Left lung (tissue), 4 donors: ENCODE measurements at regions not wholly inside any gene's neighbourhood (a gene's known extent, or its start where the extent isn't known, plus 50 kb on each side); places are given as distances from the start of the nearest gene placed in this dataset.

Experiments
- ATAC-seq: fragments of 200-7000 bp; cut with Tn5 transposase; one replicate; pipeline ENCODE4 v1.9.1; 2020; ENCODE audit warnings: moderate library complexity
- DNase-seq, 4 donors: peaks; one replicate each; pipeline ENCODE4 v3.0.0-alpha.2; 2013 to 2020
- H3K27ac ChIP-seq, 2 donors: fragments of 200-600 bp; sonication (generic) in 1 of 2; one replicate each; pipeline versions ENCODE4 v1.5.0 to v1.8.0; 2020 to 2021
- H3K27me3 ChIP-seq, 2 donors: fragments of 200-600 bp; sonication (generic) in 1 of 2; one replicate each; pipeline versions ENCODE4 v1.5.0 to v1.8.0; 2020 to 2021
- H3K36me3 ChIP-seq, 2 donors: fragments of 200-600 bp; sonication (generic) in 1 of 2; one replicate each; pipeline versions ENCODE4 v1.5.0 to v1.8.0; 2020 to 2021
- H3K4me1 ChIP-seq, 2 donors: fragments of 200-600 bp; one replicate each; pipeline ENCODE4 v1.8.0; 2021
- H3K4me3 ChIP-seq, 2 donors: fragments of 200-600 bp; sonication (generic) in 1 of 2; one replicate each; pipeline versions ENCODE4 v1.5.0 to v1.8.0; 2020 to 2021; ENCODE audit warnings: mild to moderate bottlenecking in 1 of 2
- H3K9me3 ChIP-seq, 2 donors: fragments of 200-600 bp; sonication (generic) in 1 of 2; one replicate each; pipeline versions ENCODE4 v1.5.0 to v1.8.0; 2020 to 2021
- intact Hi-C, 2 donors: fragments of 100-400 bp; cut with DNase I; formaldehyde crosslinking; loops; one replicate each; pipeline versions ENCODE4 v1.11.2 to v1.14.2; 2022
- TF ChIP-seq, protein P1 (sequence below), 2 donors: fragments of 200-600 bp; sonication (generic) in 1 of 2; IDR thresholded peaks; one replicate each; pipeline versions ENCODE4 v1.5.0 to v1.8.0; 2021; ENCODE audit warnings: antibody characterized with exemption in 2 of 2
- donor health status: DM: no; HTN: yes; CAD: no.
- donor health status: DM: no; HTN: no; CAD: no.

DNA sequence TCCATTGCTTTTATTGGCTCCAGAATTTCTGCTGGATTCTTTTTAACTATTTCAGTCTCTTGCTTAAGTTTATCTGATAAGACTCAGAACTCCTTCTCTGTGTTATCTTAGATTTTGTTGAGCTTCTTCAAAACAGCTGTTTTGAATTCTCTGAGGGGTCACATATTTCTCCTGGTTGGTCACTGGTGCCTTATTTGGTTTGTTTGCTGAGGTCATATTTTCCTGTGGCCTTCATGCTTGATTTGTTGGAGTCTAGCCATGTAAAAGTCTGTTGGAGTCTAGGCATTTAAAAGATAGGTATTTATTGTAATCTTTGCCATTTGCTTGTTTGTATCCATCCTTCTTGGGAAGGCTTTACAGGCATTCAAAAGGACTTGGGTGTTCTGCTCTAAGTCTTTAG, 398.7 kb downstream of the DSEL start:
- no peak for DNase-seq
- H3K36me3 ChIP-seq, result no peaks in the 10 kb centered on the region
- H3K9me3 ChIP-seq, result no peaks in the 10 kb centered on the region
- no peak overlapping the region for H3K4me3 ChIP-seq
- no peaks in the 10 kb centered on the region for H3K27me3 ChIP-seq
- TF ChIP-seq, protein P1, sequence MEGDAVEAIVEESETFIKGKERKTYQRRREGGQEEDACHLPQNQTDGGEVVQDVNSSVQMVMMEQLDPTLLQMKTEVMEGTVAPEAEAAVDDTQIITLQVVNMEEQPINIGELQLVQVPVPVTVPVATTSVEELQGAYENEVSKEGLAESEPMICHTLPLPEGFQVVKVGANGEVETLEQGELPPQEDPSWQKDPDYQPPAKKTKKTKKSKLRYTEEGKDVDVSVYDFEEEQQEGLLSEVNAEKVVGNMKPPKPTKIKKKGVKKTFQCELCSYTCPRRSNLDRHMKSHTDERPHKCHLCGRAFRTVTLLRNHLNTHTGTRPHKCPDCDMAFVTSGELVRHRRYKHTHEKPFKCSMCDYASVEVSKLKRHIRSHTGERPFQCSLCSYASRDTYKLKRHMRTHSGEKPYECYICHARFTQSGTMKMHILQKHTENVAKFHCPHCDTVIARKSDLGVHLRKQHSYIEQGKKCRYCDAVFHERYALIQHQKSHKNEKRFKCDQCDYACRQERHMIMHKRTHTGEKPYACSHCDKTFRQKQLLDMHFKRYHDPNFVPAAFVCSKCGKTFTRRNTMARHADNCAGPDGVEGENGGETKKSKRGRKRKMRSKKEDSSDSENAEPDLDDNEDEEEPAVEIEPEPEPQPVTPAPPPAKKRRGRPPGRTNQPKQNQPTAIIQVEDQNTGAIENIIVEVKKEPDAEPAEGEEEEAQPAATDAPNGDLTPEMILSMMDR (IDR thresholded peaks at IDR 0.05), result no peak
- intact Hi-C loops, result no loop called here
- ATAC-seq, result no peak
- no peaks in the 10 kb centered on the region for H3K4me1 ChIP-seq
- H3K27ac ChIP-seq, result no peak overlapping the region

DNA sequence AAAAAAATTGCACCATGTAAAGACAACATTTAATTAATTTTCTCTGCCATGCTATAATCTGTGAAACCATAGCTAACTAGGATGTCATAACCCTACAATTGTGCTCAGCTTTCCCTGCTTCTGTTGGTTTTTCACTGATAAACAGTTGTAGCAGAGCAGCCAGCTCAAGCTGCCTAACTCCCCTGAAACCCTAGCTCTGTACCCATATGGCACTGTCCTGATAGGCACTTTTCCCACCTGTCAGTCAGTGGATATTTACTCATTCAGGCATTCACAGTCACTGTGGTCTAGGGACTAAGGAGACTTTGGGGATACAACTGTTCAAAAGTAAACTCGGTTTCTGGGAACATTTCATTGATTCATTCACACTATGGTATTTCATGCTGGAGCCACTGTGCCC, 407.0 kb downstream of the DSEL start:
- H3K27me3 ChIP-seq, result no peaks in the 10 kb centered on the region
- no peak for ATAC-seq
- TF ChIP-seq, protein P1 (IDR thresholded peaks at IDR 0.05), result no peak
- no peak overlapping the region for H3K4me3 ChIP-seq
- H3K4me1 ChIP-seq, result no peaks in the 10 kb centered on the region
- no peaks in the 10 kb centered on the region for H3K9me3 ChIP-seq
- intact Hi-C loops, result no loop called here
- H3K27ac ChIP-seq, result no peak overlapping the region
- DNase-seq, result no peak
- H3K36me3 ChIP-seq, result no peaks in the 10 kb centered on the region

DNA sequence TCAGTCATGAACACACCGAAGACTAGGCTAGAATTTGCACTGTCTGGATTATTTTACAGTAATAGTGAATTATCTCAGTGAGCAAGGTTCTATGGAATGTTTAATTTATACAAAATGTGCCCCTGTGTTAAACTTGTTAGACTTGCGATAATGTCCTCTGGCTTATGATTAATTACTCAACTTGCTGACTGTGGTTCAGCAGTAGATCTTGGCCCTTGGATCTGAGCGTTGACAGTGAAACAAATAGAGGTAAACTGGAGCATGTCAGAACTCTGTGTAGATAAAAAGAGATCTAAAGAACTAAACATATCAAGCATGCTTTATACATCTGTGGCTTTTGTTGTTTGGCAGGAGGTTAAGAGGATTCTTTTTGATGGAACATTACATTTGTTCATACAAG, 407.6 kb downstream of the DSEL start:
- intact Hi-C loops, result no loop called here
- H3K4me3 ChIP-seq, result no peak overlapping the region
- ATAC-seq (no peak), DNase-seq (no peak)
- H3K9me3 ChIP-seq, result no peaks in the 10 kb centered on the region
- no peaks in the 10 kb centered on the region for H3K36me3 ChIP-seq
- no peaks in the 10 kb centered on the region for H3K4me1 ChIP-seq
- H3K27ac ChIP-seq, result no peak overlapping the region
- H3K27me3 ChIP-seq, result no peaks in the 10 kb centered on the region
- TF ChIP-seq, protein P1 (IDR thresholded peaks at IDR 0.05), result no peak

DNA sequence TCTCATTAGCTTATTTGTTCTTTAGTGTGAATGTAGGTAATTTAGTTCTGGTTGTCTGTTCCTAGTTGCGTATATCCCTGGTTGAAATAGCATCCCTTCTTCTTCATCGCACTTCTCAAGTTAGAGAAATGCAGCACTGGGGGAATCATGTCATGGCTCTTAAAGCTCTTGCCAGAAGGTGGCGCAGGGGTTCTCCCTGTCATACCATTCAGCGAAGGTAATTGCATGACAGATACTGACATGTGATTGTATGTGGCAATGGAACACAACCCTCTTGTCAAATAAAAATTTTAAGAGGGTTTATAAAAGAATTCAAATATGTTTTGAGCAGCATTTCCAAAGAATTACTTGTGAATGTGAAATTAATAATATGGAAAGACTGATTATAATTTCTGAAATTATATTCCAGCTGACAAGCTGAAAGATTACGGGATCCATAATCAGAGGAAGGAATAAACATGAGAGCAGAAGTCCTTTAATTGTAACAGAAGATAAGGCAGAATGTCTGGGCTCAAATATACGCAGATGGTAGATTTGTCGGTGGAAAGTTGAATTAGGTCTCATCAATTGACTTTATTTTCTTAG, 411.7 kb downstream of the DSEL start:
- peak; percentile 96 for ATAC-seq
- intact Hi-C loops, result no loop called here

DNA sequence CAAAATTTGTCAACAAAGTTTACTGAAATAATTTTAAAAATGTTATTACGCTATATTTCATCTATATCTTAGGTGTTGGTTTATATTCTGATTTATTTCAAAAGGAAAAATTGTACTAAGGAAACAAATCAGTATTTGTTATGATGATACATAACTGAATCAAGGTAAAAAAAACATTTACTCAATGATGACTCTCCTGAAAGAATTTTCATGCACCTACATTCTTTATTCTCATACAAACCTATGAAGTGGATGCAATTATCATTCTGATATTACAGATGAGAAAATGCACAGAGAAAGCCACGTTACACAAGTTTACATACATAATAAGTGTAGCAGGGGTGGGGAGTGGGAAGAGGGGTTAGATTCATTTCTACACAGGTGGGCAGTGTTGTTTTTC, 422.4 kb downstream of the DSEL start:
- no peaks in the 10 kb centered on the region for H3K9me3 ChIP-seq
- intact Hi-C loops, result no loop called here

More for the DNA sequence above, 411.7 kb downstream of the DSEL start:
- Histone ChIP-seq H3K27ac (no peak overlapping the region), H3K9me3 (no peaks in the 10 kb centered on the region), H3K27me3 (no peaks in the 10 kb centered on the region), H3K4me1 (no peaks in the 10 kb centered on the region), H3K36me3 (no peaks in the 10 kb centered on the region), H3K4me3 (no peak overlapping the region)
- DNase-seq, result peak in 3 of 4 donors; percentile 30 to 63 (median 43)
- TF ChIP-seq, protein P1 (IDR thresholded peaks at IDR 0.05), result peak; percentile 42 to 52

More for the DNA sequence above, 422.4 kb downstream of the DSEL start:
- Histone ChIP-seq H3K27me3 (no peaks in the 10 kb centered on the region), H3K4me3 (no peak overlapping the region), H3K27ac (no peak overlapping the region), H3K36me3 (no peaks in the 10 kb centered on the region), H3K4me1 (no peaks in the 10 kb centered on the region)
- DNase-seq (no peak), ATAC-seq (no peak)
- TF ChIP-seq, protein P1 (IDR thresholded peaks at IDR 0.05), result no peak
